Loucy (cell line): ENCODE measurements at regions not wholly inside any gene's neighbourhood (a gene's known extent, or its start where the extent isn't known, plus 50 kb on each side); places are given as distances from the start of the nearest gene placed in this dataset.
"Not testable (repeated sequence)": the region's sequence is repeated elsewhere in the genome, so short reads cannot be mapped to it uniquely, and the experiment has no call there.

ENCODE experiments used
- H2AFZ ChIP-seq: fragments of 200-600 bp; sonication (generic); 2 replicates; pipeline ENCODE4 v1.6.0; 2016; ENCODE audit warnings: antibody characterized with exemption, mild to moderate bottlenecking, low read length, moderate library complexity
- H3F3A ChIP-seq: fragments of 200-600 bp; 2 replicates; pipeline ENCODE4 v1.6.0; 2016; ENCODE audit warnings: antibody characterized with exemption, low read depth, mild to moderate bottlenecking
- H3K27me3 ChIP-seq: fragments of 200-600 bp; sonication (generic); 2 replicates; pipeline ENCODE4 v1.6.1; 2014; ENCODE audit warnings: low read length, mild to moderate bottlenecking; ENCODE audit not compliant: insufficient read depth, poor library complexity, severe bottlenecking
- H3K36me3 ChIP-seq: fragments of 200-600 bp; sonication (generic); 2 replicates; pipeline ENCODE4 v1.6.1; 2016; ENCODE audit warnings: low read length; ENCODE audit not compliant: insufficient read depth
- H3K4me1 ChIP-seq: fragments of 200-600 bp; sonication (generic); 2 replicates; pipeline ENCODE4 v1.5.1; 2014; ENCODE audit warnings: low read length, mild to moderate bottlenecking; ENCODE audit not compliant: insufficient read depth, poor library complexity, severe bottlenecking
- H3K4me2 ChIP-seq: fragments of 200-600 bp; sonication (generic); 2 replicates; pipeline ENCODE4 v1.6.0; 2014; ENCODE audit warnings: antibody characterized with exemption, low read length, low read depth, mild to moderate bottlenecking; ENCODE audit not compliant: poor library complexity, severe bottlenecking
- H3K4me3 ChIP-seq: fragments of 200-600 bp; sonication (generic); 2 replicates; pipeline ENCODE4 v1.5.1; 2014; ENCODE audit warnings: low read length, mild to moderate bottlenecking, mixed read lengths; ENCODE audit not compliant: poor library complexity, severe bottlenecking
- H3K79me2 ChIP-seq: fragments of 200-600 bp; sonication (generic); 2 replicates; pipeline ENCODE4 v1.6.1; 2014; ENCODE audit warnings: low read length; ENCODE audit not compliant: insufficient read depth
- H3K9ac ChIP-seq: fragments of 200-600 bp; sonication (generic); 2 replicates; pipeline ENCODE4 v1.6.0; 2014; ENCODE audit warnings: mild to moderate bottlenecking, low read depth, low read length, moderate library complexity; ENCODE audit not compliant: poor library complexity, severe bottlenecking
- H3K9me2 ChIP-seq: fragments of 200-600 bp; sonication (generic); replicated peaks from 2 replicates; pipeline ENCODE4 v1.6.1; 2016; ENCODE audit warnings: low read depth, low read length, mixed read lengths
- H3K9me3 ChIP-seq: fragments of 200-600 bp; sonication (generic); 2 replicates; pipeline ENCODE4 v1.6.1; 2014; ENCODE audit warnings: mild to moderate bottlenecking, antibody characterized with exemption, low read length, low read depth; ENCODE audit not compliant: insufficient read depth
- H4K20me1 ChIP-seq: fragments of 200-600 bp; sonication (generic); 2 replicates; pipeline ENCODE4 v1.6.0; 2014; ENCODE audit warnings: antibody characterized with exemption, low read length, mild to moderate bottlenecking; ENCODE audit not compliant: insufficient read depth, poor library complexity, severe bottlenecking
- EZH2phosphoT487 ChIP-seq: fragments of 200-600 bp; IDR thresholded peaks from 2 replicates; pipeline ENCODE4 v1.6.1; 2018; ENCODE audit warnings: antibody characterized with exemption, mild to moderate bottlenecking, moderate library complexity, borderline replicate concordance
- TF ChIP-seq, protein P1 (sequence below): fragments of 200-600 bp; sonication (generic); conservative IDR thresholded peaks from 2 replicates; pipeline ENCODE4 v1.5.1; 2014; ENCODE audit warnings: mild to moderate bottlenecking, antibody characterized with exemption, low read length

DNA sequence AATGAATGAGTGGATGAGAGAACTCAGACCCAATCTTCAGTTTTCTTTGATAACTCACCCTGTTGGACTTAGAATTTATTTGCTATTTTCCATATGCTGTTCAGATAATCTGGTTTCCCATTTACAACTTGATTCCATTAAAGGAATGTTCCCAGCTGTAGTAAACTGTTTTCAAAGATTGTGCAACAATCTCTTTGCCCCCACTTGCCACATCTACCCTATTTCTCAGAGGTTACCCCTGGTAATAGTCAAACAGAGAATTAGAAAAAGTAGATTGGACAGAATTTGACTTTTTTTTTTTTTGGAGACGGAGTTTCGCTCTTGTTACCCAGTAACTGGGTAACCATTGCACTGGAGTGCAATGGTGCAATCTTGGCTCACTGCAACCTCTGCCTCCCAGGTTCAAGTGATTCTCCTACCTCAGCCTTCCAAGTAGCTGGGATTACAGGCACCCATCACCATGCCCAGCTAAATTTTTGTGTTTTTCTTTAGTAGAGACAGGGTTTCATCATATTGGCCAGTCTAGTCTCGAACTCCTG lies 93.4 kb upstream of the SIX2 start:
- Histone ChIP-seq H3K27me3 (no peaks in the 10 kb centered on the region), H3K4me1 (no peaks in the 10 kb centered on the region), H3K4me2 (no peak overlapping the region), H3K9me2 (no peaks in the 10 kb centered on the region), H3K79me2 (no peaks in the 10 kb centered on the region), H4K20me1 (no peaks in the 10 kb centered on the region), H3F3A (no peaks in the 10 kb centered on the region), H3K9me3 (0 out of 2 replicates have a peak, but pooled peaks cover 3% of the 10 kb centered on the region), H3K36me3 (no peaks in the 10 kb centered on the region), H3K9ac (no peak overlapping the region), H2AFZ (no peak overlapping the region), H3K4me3 (no peak overlapping the region)
- no peak for TF ChIP-seq EZH2phosphoT487
- TF ChIP-seq, protein P1, sequence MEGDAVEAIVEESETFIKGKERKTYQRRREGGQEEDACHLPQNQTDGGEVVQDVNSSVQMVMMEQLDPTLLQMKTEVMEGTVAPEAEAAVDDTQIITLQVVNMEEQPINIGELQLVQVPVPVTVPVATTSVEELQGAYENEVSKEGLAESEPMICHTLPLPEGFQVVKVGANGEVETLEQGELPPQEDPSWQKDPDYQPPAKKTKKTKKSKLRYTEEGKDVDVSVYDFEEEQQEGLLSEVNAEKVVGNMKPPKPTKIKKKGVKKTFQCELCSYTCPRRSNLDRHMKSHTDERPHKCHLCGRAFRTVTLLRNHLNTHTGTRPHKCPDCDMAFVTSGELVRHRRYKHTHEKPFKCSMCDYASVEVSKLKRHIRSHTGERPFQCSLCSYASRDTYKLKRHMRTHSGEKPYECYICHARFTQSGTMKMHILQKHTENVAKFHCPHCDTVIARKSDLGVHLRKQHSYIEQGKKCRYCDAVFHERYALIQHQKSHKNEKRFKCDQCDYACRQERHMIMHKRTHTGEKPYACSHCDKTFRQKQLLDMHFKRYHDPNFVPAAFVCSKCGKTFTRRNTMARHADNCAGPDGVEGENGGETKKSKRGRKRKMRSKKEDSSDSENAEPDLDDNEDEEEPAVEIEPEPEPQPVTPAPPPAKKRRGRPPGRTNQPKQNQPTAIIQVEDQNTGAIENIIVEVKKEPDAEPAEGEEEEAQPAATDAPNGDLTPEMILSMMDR = no peak

DNA sequence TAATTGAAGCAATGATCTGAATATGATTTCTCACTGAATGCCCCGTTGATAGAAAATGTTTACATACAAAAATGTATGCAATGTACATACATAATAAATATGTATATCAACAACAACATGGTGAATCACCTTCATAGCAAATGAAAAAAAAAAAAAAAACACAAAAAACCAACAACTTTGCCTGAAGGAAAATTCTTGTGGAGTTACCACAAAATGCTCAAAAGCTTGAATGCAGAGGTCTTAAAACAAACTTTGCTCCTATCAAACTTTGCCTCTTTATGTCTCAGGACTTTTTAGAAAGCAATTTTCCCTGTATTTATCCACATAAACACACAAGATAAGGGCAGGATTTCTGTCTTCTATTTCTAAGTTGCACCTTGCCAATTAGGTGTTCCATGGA lies 92.9 kb upstream of the SIX2 start:
- Histone ChIP-seq H2AFZ (no peak overlapping the region), H3K79me2 (no peaks in the 10 kb centered on the region), H3K9me2 (no peaks in the 10 kb centered on the region), H3K9me3 (0 out of 2 replicates have a peak, but pooled peaks cover 3% of the 10 kb centered on the region), H3K4me3 (no peak overlapping the region), H3K27me3 (no peaks in the 10 kb centered on the region), H4K20me1 (no peaks in the 10 kb centered on the region), H3F3A (no peaks in the 10 kb centered on the region), H3K4me2 (no peak overlapping the region), H3K36me3 (no peaks in the 10 kb centered on the region), H3K4me1 (no peaks in the 10 kb centered on the region), H3K9ac (no peak overlapping the region)
- TF ChIP-seq, protein P1 = no peak

DNA sequence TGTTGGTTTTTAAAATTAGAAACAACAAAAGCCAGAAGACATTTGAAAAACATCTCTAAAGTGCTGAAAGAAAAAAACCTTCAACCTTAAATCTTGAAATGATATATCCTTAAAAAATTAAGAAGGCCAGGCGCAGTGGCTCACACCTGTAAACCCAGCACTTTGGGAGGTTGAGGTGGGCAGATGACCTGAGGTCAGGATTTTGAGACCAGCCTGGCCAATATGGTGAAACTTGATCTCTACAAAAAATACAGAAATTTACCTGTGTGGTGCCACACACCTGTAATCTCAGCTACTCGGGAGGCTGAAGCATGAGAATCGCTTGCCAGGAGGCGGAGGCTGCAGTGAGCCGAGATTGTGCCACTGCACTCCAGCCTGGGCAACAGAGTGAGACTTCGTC lies 87.7 kb upstream of the SIX2 start:
- Histone ChIP-seq H3K79me2 (no peaks in the 10 kb centered on the region), H3K4me3 (no peak overlapping the region), H3K4me1 (no peaks in the 10 kb centered on the region), H3K9me2 (no peaks in the 10 kb centered on the region), H3K9ac (no peak overlapping the region), H4K20me1 (no peaks in the 10 kb centered on the region), H3K9me3 (0 out of 2 replicates have a peak, but pooled peaks cover 3% of the 10 kb centered on the region), H2AFZ (no peak overlapping the region), H3K4me2 (no peak overlapping the region), H3K36me3 (no peaks in the 10 kb centered on the region), H3K27me3 (no peaks in the 10 kb centered on the region), H3F3A (no peaks in the 10 kb centered on the region)
- TF ChIP-seq, protein P1 = no peak
- TF ChIP-seq EZH2phosphoT487 = no peak

DNA sequence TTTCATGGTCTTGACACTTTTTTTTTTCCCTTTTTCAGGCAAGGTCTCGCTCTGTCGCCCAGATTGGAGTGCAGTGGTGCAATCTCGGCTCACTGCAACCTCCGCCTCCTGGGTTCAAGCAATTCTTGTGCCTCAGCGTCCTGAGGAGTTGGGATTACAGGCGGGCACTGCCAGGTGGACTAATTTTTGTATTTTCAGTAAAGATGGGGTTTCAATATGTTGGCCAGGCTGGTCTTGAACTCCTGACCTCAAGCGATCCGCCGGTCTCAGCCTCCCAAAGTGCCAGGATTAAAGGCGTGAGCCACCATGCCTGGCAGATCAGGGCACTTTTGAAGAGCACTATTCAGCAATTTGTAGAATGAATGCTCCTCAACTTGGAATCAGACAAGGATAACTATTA lies 86.8 kb upstream of the SIX2 start:
- not testable (repeated sequence) for H3K4me2 ChIP-seq, H3K36me3 ChIP-seq, H3K9ac ChIP-seq, H3K4me3 ChIP-seq, H3K79me2 ChIP-seq, H2AFZ ChIP-seq, H3K9me3 ChIP-seq, H3K27me3 ChIP-seq, H3K4me1 ChIP-seq, H4K20me1 ChIP-seq, H3K9me2 ChIP-seq, H3F3A ChIP-seq
